ENCODE measurements at regions not wholly inside any gene's neighbourhood (a gene's known extent, or its start where the extent isn't known, plus 50 kb on each side); places are given as distances from the start of the nearest gene placed in this dataset.
"Not testable (repeated sequence)": the region's sequence is repeated elsewhere in the genome, so short reads cannot be mapped to it uniquely, and the experiment has no call there.

- H3K4me3 ChIP-seq (ENCODE audit: low read depth, low read length), result no peak overlapping the region
- no peak for DNase-seq (ENCODE audit: low read depth)
- TF ChIP-seq, protein P1, sequence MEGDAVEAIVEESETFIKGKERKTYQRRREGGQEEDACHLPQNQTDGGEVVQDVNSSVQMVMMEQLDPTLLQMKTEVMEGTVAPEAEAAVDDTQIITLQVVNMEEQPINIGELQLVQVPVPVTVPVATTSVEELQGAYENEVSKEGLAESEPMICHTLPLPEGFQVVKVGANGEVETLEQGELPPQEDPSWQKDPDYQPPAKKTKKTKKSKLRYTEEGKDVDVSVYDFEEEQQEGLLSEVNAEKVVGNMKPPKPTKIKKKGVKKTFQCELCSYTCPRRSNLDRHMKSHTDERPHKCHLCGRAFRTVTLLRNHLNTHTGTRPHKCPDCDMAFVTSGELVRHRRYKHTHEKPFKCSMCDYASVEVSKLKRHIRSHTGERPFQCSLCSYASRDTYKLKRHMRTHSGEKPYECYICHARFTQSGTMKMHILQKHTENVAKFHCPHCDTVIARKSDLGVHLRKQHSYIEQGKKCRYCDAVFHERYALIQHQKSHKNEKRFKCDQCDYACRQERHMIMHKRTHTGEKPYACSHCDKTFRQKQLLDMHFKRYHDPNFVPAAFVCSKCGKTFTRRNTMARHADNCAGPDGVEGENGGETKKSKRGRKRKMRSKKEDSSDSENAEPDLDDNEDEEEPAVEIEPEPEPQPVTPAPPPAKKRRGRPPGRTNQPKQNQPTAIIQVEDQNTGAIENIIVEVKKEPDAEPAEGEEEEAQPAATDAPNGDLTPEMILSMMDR (IDR thresholded peaks at IDR 0.05; ENCODE audit: insufficient read depth, low read depth, low read length), result no peak
Measured at GRCh38 chr11:109658190-109658589, 236.2 kb downstream of the C11orf87 start.

- H3K4me3 ChIP-seq (ENCODE audit: low read depth, low read length), result no peak overlapping the region
- TF ChIP-seq, protein P1 (IDR thresholded peaks at IDR 0.05; ENCODE audit: insufficient read depth, low read depth, low read length), result no peak
Measured at GRCh38 chr11:109667719-109668118, 245.7 kb downstream of the C11orf87 start.

DNA sequence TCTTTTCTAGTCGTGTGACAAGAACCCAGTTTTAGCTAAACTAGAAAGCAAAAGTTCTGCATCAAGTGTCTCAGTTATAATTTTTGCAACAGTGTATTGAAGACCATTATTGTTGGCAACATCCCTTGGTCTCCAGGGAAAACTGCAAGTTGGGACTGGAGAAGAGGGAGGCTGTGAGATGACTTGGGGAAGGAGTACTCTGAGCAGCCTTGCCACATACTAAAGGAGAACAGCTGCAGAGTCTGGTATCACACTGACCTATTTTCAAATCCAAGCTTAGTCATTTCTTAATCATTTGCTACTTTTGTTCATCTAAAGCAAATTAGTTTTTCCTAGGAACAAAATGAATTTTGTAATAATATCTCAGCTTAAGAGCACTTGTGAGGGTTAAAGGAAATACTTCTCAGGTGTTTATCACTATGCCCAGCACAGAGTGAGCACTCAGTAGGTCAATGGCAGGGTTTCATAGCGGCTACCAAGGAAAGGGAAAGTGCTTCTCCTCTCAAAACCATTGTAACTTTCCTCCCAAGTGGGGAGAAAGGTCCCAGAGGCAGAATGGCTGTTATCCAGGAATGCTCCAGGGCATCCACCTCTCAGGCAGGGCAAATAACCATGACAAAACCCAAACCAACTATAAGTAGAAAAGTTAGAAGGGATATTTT lies 247.1 kb downstream of the C11orf87 start:
- TF ChIP-seq, protein P1 (IDR thresholded peaks at IDR 0.05; ENCODE audit: insufficient read depth, low read depth, low read length), result no peak
- DNase-seq (ENCODE audit: low read depth), result no peak
- H3K4me3 ChIP-seq (ENCODE audit: low read depth, low read length), result no peak overlapping the region

More at GRCh38 chr11:109667719-109668118, 245.7 kb downstream of the C11orf87 start:
- DNase-seq (ENCODE audit: low read depth), result no peak

DNA sequence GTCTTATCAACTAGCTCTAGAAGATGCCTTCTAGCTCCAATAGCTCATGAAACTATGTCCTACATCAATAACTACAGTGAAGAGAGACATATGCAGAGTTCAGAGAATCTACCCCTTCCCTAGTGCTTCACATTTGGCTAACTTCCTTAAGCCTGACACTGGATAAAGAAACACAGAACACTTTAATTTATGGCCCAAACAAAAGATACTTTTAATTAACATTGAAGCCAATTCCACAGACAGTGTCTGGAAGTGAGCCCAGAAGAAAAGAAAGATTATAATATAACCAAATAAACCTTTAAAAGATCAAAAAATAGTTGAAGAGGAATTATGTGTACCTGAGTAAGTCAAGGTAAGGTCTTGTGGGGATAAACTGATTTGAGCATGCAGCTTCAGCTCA lies 255.2 kb downstream of the C11orf87 start:
- H3K4me3 ChIP-seq (ENCODE audit: low read depth, low read length), result no peak overlapping the region
- DNase-seq (ENCODE audit: low read depth), result no peak
- TF ChIP-seq, protein P1 (IDR thresholded peaks at IDR 0.05; ENCODE audit: insufficient read depth, low read depth, low read length), result no peak

GRCh38 chr11:109677876-109678275 lies 255.9 kb downstream of the C11orf87 start:
- no peak overlapping the region for H3K4me3 ChIP-seq (ENCODE audit: low read depth, low read length)
- DNase-seq (ENCODE audit: low read depth), result no peak
- TF ChIP-seq, protein P1 (IDR thresholded peaks at IDR 0.05; ENCODE audit: insufficient read depth, low read depth, low read length), result no peak

- H3K4me3 ChIP-seq (ENCODE audit: low read depth, low read length), result no peak overlapping the region
- TF ChIP-seq, protein P1 (IDR thresholded peaks at IDR 0.05; ENCODE audit: insufficient read depth, low read depth, low read length), result no peak
- DNase-seq (ENCODE audit: low read depth), result no peak
Measured at GRCh38 chr11:109680127-109680526, 258.1 kb downstream of the C11orf87 start.

DNA sequence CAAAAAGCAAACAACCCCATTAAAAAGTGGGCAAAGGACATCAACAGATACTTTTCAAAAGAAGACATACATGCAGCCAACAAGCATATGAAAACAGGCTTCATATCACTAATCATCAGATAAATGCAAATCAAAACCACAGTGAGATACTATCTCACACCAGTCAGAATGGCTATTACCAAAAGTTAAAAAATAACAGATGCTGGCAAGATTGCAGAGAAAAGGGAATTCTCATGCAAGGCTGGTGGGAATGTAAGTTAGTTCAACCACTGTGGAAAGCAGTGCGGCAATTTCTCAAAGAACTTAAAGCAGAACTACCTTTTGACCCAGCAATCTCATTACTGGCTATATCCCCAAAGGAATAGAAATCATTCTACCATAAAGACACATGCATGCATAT lies 260.8 kb downstream of the C11orf87 start:
- H3K4me3 ChIP-seq (ENCODE audit: low read depth, low read length); DNase-seq (ENCODE audit: low read depth): not testable (repeated sequence)

Data from fibroblast of villous mesenchyme (primary cell).